H1 (cell line): ENCODE measurements at regions not wholly inside any gene's neighbourhood (a gene's known extent, or its start where the extent isn't known, plus 50 kb on each side); places are given as distances from the start of the nearest gene placed in this dataset.

ENCODE experiments used
- CTCF ChIA-PET: fragments of 300-600 bp; sonication (Branson Sonifier 250); formaldehyde crosslinking; loops from one replicate; lab custom pipeline; 2021; ENCODE audit not compliant: partially characterized antibody; lab: Charles Lee
- POLR2A ChIA-PET: fragments of 300-600 bp; sonication (Branson Sonifier 250); formaldehyde crosslinking; loops from one replicate; lab custom pipeline; 2021; ENCODE audit warnings: inconsistent platforms; ENCODE audit not compliant: partially characterized antibody; lab: Charles Lee
- DNase-seq, 2 experiments: peaks; one replicate each; pipeline versions ENCODE4 v3.0.0 to v3.0.0-alpha.2; 2010 to 2022; ENCODE audit warnings: low spot score in 2 of 2, low read depth in 1 of 2, mixed read lengths in 1 of 2
- FAIRE-seq: peaks from 2 replicates; lab custom pipeline; 2011; peaks lifted over from hg19 to GRCh38; lab: Jason Lieb, UNC
- H2AFZ ChIP-seq: 2 replicates; pipeline ENCODE4 v1.8.1; 2012; ENCODE audit warnings: low read length, inconsistent platforms
- H2AK5ac ChIP-seq: 2 replicates; pipeline ENCODE4 v1.6.1; 2013; ENCODE audit warnings: low read depth, low read length
- H2BK120ac ChIP-seq: replicated peaks from 2 replicates; pipeline ENCODE3; 2013; ENCODE audit warnings: low read depth, low read length, inconsistent platforms
- H2BK12ac ChIP-seq: 2 replicates; pipeline ENCODE4 v1.6.1; 2013; ENCODE audit warnings: low read depth, low read length
- H2BK15ac ChIP-seq: 2 replicates; pipeline ENCODE4 v1.6.1; 2013; ENCODE audit warnings: low read length
- H2BK20ac ChIP-seq: 2 replicates; pipeline ENCODE4 v1.6.1; 2013; ENCODE audit warnings: low read length
- H2BK5ac ChIP-seq: 2 replicates; pipeline ENCODE4 v1.6.1; 2013; ENCODE audit warnings: low read depth, low read length
- H3K14ac ChIP-seq: 2 replicates; pipeline ENCODE4 v1.6.1; 2013; ENCODE audit warnings: inconsistent platforms; ENCODE audit not compliant: insufficient read length
- H3K18ac ChIP-seq: 2 replicates; pipeline ENCODE4 v1.6.1; 2013; ENCODE audit warnings: low read length; ENCODE audit errors: extremely low read depth
- H3K23ac ChIP-seq: 2 replicates; pipeline ENCODE4 v1.6.1; 2013; ENCODE audit warnings: inconsistent platforms; ENCODE audit not compliant: insufficient read length
- H3K23me2 ChIP-seq: 2 replicates; pipeline ENCODE4 v1.6.1; 2013; ENCODE audit warnings: low read depth, low read length
- H3K27ac ChIP-seq: 2 replicates; pipeline ENCODE4 v1.6.1; 2011; ENCODE audit warnings: low read depth, low read length, inconsistent platforms
- H3K27me3 ChIP-seq, 4 experiments: replicated peaks in 1 of 4; 1 replicate in 1 of 4; 2 replicates in 3 of 4; pipeline versions ENCODE4 v1.6.1 to v1.8.1; 2011 to 2013; ENCODE audit warnings: low read length in 3 of 4, mild to moderate bottlenecking in 3 of 4, inconsistent platforms in 2 of 4, mixed read lengths in 2 of 4, moderate library complexity in 1 of 4; ENCODE audit not compliant: control insufficient read depth in 3 of 4, insufficient read depth in 3 of 4; ENCODE audit errors: extremely low read depth in 1 of 4
- H3K36me3 ChIP-seq, 4 experiments: 2 replicates each; pipeline versions ENCODE4 v1.6.1 to v1.8.1; 2011 to 2013; ENCODE audit warnings: mild to moderate bottlenecking in 4 of 4, low read length in 3 of 4, moderate library complexity in 2 of 4, control low read depth in 1 of 4, inconsistent platforms in 1 of 4; ENCODE audit not compliant: insufficient read depth in 4 of 4, control insufficient read depth in 2 of 4
- H3K4ac ChIP-seq: replicated peaks from 2 replicates; pipeline ENCODE3; 2013; ENCODE audit warnings: low read length, low read depth, mixed read lengths, inconsistent platforms; ENCODE audit not compliant: insufficient read length
- H3K4me1 ChIP-seq, 4 experiments: replicated peaks in 1 of 4; 1 replicate in 1 of 4; 2 replicates in 3 of 4; pipeline versions ENCODE4 v1.6.1 to v1.8.1; 2011 to 2013; ENCODE audit warnings: low read length in 3 of 4, inconsistent platforms in 2 of 4, mixed read lengths in 1 of 4; ENCODE audit not compliant: insufficient read depth in 4 of 4, control insufficient read depth in 3 of 4
- H3K4me2 ChIP-seq, 2 experiments: 2 replicates each; pipeline versions ENCODE4 v1.6.1 to v1.8.1; 2011 to 2013; ENCODE audit warnings: low read depth in 2 of 2, low read length in 2 of 2, control low read depth in 1 of 2, inconsistent platforms in 1 of 2, mild to moderate bottlenecking in 1 of 2; ENCODE audit not compliant: insufficient read depth in 1 of 2
- H3K4me3 ChIP-seq, 4 experiments: fragments of 200-600, 300-600 bp in 1 of 4; sonication (generic), shearing (Covaris generic), sonication (Bioruptor Twin) in 1 of 4; 2 replicates each; pipeline versions ENCODE4 v1.5.1 to v1.8.1; 2011 to 2016; ENCODE audit warnings: low read length in 4 of 4, low read depth in 3 of 4, control low read depth in 2 of 4, inconsistent platforms in 2 of 4, mild to moderate bottlenecking in 2 of 4, mixed read lengths in 1 of 4, moderate library complexity in 1 of 4; ENCODE audit not compliant: insufficient read depth in 2 of 4; ENCODE audit errors: extremely low read depth in 1 of 4
- H3K56ac ChIP-seq: replicated peaks from 2 replicates; pipeline ENCODE3; 2013; ENCODE audit warnings: low read depth, mild to moderate bottlenecking, mixed read lengths, low read length, inconsistent platforms; ENCODE audit not compliant: insufficient read length
- H3K79me1 ChIP-seq: 2 replicates; pipeline ENCODE4 v1.6.1; 2013; ENCODE audit warnings: low read depth, low read length, control low read depth
- H3K79me2 ChIP-seq, 2 experiments: 2 replicates each; pipeline versions ENCODE4 v1.6.1 to v1.8.1; 2012 to 2013; ENCODE audit warnings: low read length in 2 of 2, mild to moderate bottlenecking in 2 of 2, inconsistent platforms in 1 of 2; ENCODE audit not compliant: insufficient read depth in 2 of 2, control insufficient read depth in 1 of 2
- H3K9ac ChIP-seq, 4 experiments: replicated peaks in 1 of 4; 1 replicate in 1 of 4; 2 replicates in 3 of 4; pipeline versions ENCODE4 v1.6.1 to v1.8.1; 2011 to 2013; ENCODE audit warnings: low read depth in 3 of 4, low read length in 3 of 4, control low read depth in 2 of 4, mild to moderate bottlenecking in 2 of 4, moderate library complexity in 2 of 4, inconsistent platforms in 1 of 4; ENCODE audit errors: extremely low read depth in 1 of 4
- H3K9me3 ChIP-seq, 2 experiments: 2 replicates each; pipeline versions ENCODE4 v1.6.1 to v1.8.1; 2012 to 2013; ENCODE audit warnings: mild to moderate bottlenecking in 2 of 2, moderate library complexity in 2 of 2, control low read depth in 1 of 2, inconsistent platforms in 1 of 2, low read depth in 1 of 2, low read length in 1 of 2, mixed read lengths in 1 of 2; ENCODE audit not compliant: insufficient read depth in 2 of 2
- H4K20me1 ChIP-seq, 2 experiments: replicated peaks in 1 of 2; 2 replicates each; pipeline versions ENCODE3 to v1.8.1; 2011 to 2013; ENCODE audit warnings: inconsistent platforms in 2 of 2, low read length in 2 of 2, mild to moderate bottlenecking in 1 of 2; ENCODE audit not compliant: insufficient read depth in 2 of 2, control insufficient read depth in 1 of 2
- H4K5ac ChIP-seq: 2 replicates; pipeline ENCODE4 v1.6.1; 2013; ENCODE audit warnings: low read length, low read depth, mixed read lengths, inconsistent platforms; ENCODE audit not compliant: insufficient read length
- H4K8ac ChIP-seq: 2 replicates; pipeline ENCODE4 v1.8.0; 2013; ENCODE audit warnings: mild to moderate bottlenecking, moderate library complexity, low read length, inconsistent platforms; ENCODE audit not compliant: insufficient read depth; ENCODE audit errors: extremely low read depth
- H4K91ac ChIP-seq: replicated peaks from 2 replicates; pipeline ENCODE3; 2013; ENCODE audit warnings: low read length, mixed read lengths, inconsistent platforms; ENCODE audit not compliant: insufficient read length
- BRCA1 ChIP-seq: IDR thresholded peaks from 2 replicates; pipeline ENCODE4 v1.6.1; 2012; ENCODE audit warnings: low read depth, low read length, improper control_type of control experiment
- CBX5 ChIP-seq: fragments of 300-800, 300-1000 bp; sonication (generic); IDR thresholded peaks from 2 replicates; pipeline ENCODE4 v1.7.1; 2016; ENCODE audit warnings: antibody characterized with exemption, low read length, low read depth
- CBX8 ChIP-seq: fragments of 300-800, 300-1000 bp; sonication (generic); IDR thresholded peaks from 2 replicates; pipeline ENCODE4 v1.7.1; 2016; ENCODE audit warnings: low read depth, low read length, borderline replicate concordance
- CREB1 ChIP-seq: IDR thresholded peaks from 2 replicates; pipeline ENCODE4 v1.6.1; 2012; ENCODE audit warnings: inconsistent platforms
- CTBP2 ChIP-seq: IDR thresholded peaks from 2 replicates; pipeline ENCODE4 v1.7.0; 2011; ENCODE audit warnings: borderline replicate concordance, mild to moderate bottlenecking, moderate library complexity, mixed read lengths, low read length; ENCODE audit not compliant: insufficient read depth, insufficient read length
- HDAC2 ChIP-seq, 2 experiments: fragments of 300-600 bp in 1 of 2; sonication (generic) in 1 of 2; IDR thresholded peaks; 2 replicates each; pipeline ENCODE4 v1.6.1; 2011 to 2012; ENCODE audit warnings: low read depth in 2 of 2, low read length in 2 of 2, mild to moderate bottlenecking in 2 of 2, moderate library complexity in 2 of 2, borderline replicate concordance in 1 of 2, inconsistent platforms in 1 of 2
- KDM4A ChIP-seq: IDR thresholded peaks from one replicate; pipeline ENCODE4 v1.7.1; 2012; ENCODE audit warnings: low read depth, mild to moderate bottlenecking, moderate library complexity, low read length, inconsistent platforms; ENCODE audit not compliant: severe bottlenecking
- NANOG ChIP-seq: IDR thresholded peaks from 2 replicates; pipeline ENCODE4 v1.6.1; 2011; ENCODE audit warnings: low read length, low read depth, mild to moderate bottlenecking, inconsistent platforms; ENCODE audit not compliant: insufficient read depth, poor library complexity, severe bottlenecking
- RAD21 ChIP-seq, 2 experiments: IDR thresholded peaks in 1 of 2; conservative IDR thresholded peaks in 1 of 2; 2 replicates each; pipeline ENCODE4 v1.6.1; 2011; ENCODE audit warnings: low read depth in 2 of 2, low read length in 2 of 2, improper control_type of control experiment in 1 of 2, inconsistent platforms in 1 of 2, mild to moderate bottlenecking in 1 of 2, moderate library complexity in 1 of 2
- SP2 ChIP-seq: IDR thresholded peaks from 2 replicates; pipeline ENCODE4 v1.6.1; 2012; ENCODE audit warnings: mild to moderate bottlenecking, low read length, inconsistent platforms
- TAF1 ChIP-seq: IDR thresholded peaks from 2 replicates; pipeline ENCODE4 v1.6.1; 2011; ENCODE audit warnings: mild to moderate bottlenecking, low read depth, low read length
- TEAD4 ChIP-seq: IDR thresholded peaks from 2 replicates; pipeline ENCODE4 v1.6.1; 2012; ENCODE audit warnings: low read depth, low read length, inconsistent platforms, mixed read lengths
- WGBS, 2 experiments: shearing (Covaris generic) in 1 of 2; methylation state at CpG; one replicate each; pipeline versions ENCODE4 v1.1.6 to v1.1.7; 2013 to 2015; ENCODE audit warnings: low lambda C conversion rate in 2 of 2, mixed read lengths in 2 of 2, inconsistent platforms in 1 of 2, low coverage in 1 of 2, missing lambda C conversion rate in 1 of 2; ENCODE audit not compliant: insufficient replicate concordance in 2 of 2, insufficient coverage in 1 of 2, insufficient read length in 1 of 2; ENCODE audit errors: extremely low coverage in 1 of 2, missing lambda C conversion rate in 1 of 2; 5-methylcytosine and 5-hydroxymethylcytosine counted together
- TF ChIP-seq, protein P1 (sequence below): IDR thresholded peaks from 2 replicates; pipeline ENCODE4 v1.6.1; 2011; ENCODE audit warnings: low read depth, mild to moderate bottlenecking, low read length; ENCODE audit not compliant: insufficient read depth

DNA sequence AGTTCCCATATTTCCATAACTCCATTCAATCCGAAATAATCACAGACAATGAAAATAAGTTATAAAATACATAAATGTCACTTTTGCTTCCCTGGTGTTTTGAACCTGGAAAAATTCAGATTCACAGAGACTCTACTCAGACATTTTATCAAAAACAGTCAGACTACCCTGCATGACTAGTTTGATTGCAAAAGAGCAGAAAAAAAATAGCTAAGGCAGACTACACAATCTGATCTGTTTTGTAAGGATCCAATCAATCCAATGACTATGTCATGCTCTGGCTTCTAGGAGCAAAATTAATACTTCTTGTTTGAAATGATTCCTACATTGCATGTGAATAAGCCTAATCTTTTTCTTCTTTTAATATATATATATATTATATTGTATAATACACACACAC lies 1262.6 kb downstream of the EFNA5 start:
- Histone ChIP-seq H4K8ac (no peak overlapping the region), H2AK5ac (no peak overlapping the region), H3K18ac (no peak overlapping the region), H2BK12ac (no peak overlapping the region), H3K27ac (no peak overlapping the region), H2BK20ac (no peak overlapping the region), H3K4me1 (no peaks in the 10 kb centered on the region), H4K91ac (no peak overlapping the region), H3K36me3 (no peaks in the 10 kb centered on the region), H2BK15ac (no peak overlapping the region), H3K9me3 (no peaks in the 10 kb centered on the region), H3K4me2 (no peak overlapping the region), H4K20me1 (no peaks in the 10 kb centered on the region), H2BK5ac (no peak overlapping the region), H4K5ac (no peak overlapping the region), H3K56ac (no peak overlapping the region), H3K23ac (no peak overlapping the region), H3K79me2 (no peaks in the 10 kb centered on the region), H3K9ac (no peak overlapping the region), H3K23me2 (no peaks in the 10 kb centered on the region), H3K4me3 (no peak overlapping the region), H3K14ac (no peak overlapping the region), H3K4ac (no peak overlapping the region), H2AFZ (no peak overlapping the region), H3K79me1 (no peaks in the 10 kb centered on the region), H2BK120ac (no peak overlapping the region), H3K27me3 (no peaks in the 10 kb centered on the region)
- no peak for TF ChIP-seq TEAD4
- TF ChIP-seq TAF1, result no peak
- no peak for TF ChIP-seq KDM4A
- TF ChIP-seq NANOG, result no peak
- TF ChIP-seq CBX8, result no peak
- no peak for TF ChIP-seq CBX5
- TF ChIP-seq RAD21 (IDR thresholded peaks at IDR 0.05 in 1 of 2, conservative IDR thresholded peaks at IDR 0.05 in 1 of 2; ENCODE audit: low read depth in 2 of 2, low read length in 2 of 2), result no peak
- no peak for TF ChIP-seq CREB1
- TF ChIP-seq, protein P1, sequence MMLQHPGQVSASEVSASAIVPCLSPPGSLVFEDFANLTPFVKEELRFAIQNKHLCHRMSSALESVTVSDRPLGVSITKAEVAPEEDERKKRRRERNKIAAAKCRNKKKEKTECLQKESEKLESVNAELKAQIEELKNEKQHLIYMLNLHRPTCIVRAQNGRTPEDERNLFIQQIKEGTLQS, result no peak
- no peak for TF ChIP-seq HDAC2 (IDR thresholded peaks at IDR 0.05; ENCODE audit: borderline replicate concordance in 1 of 2, low read depth in 2 of 2, low read length in 2 of 2)
- TF ChIP-seq SP2, result no peak
- no peak for TF ChIP-seq BRCA1
- no peak for TF ChIP-seq CTBP2
- ChIA-PET POLR2A (no interaction called here), CTCF (interaction anchor here (1.4 kb wide), 1 partner anchor 47 kb away, joined by 4 read pairs; no protein-coding TSS in a partner anchor)
- 90% methylated on average over 1 of the region's 1 CpG; no CpG with 5 or more reads in 1 of the 2 experiments for WGBS, 2 experiments
- FAIRE-seq (no peak), DNase-seq (no peak)
